ENCODE measurements at regions not wholly inside any gene's neighbourhood (a gene's known extent, or its start where the extent isn't known, plus 50 kb on each side); places are given as distances from the start of the nearest gene placed in this dataset.

DNA sequence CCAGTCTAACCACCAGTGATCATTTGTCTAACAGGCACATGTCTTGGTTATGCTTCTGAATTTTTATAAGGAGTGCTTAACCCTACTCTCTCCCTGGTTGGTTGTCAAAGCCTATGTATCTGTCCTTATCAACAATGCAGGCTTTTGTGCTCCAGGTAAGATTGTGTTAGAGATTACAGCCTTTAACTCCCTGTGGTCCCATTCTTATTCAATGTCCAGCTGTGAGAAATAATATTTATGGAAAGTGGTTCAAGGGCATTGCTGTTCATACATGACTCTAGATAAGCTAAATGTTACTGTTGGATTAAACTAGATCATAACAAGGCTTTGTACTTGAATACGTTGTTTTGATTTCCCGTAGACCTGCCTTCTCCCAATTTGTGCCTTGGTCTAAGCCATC is 146.1 kb upstream of the TSC22D2 start:
- TF ChIP-seq, protein P1, sequence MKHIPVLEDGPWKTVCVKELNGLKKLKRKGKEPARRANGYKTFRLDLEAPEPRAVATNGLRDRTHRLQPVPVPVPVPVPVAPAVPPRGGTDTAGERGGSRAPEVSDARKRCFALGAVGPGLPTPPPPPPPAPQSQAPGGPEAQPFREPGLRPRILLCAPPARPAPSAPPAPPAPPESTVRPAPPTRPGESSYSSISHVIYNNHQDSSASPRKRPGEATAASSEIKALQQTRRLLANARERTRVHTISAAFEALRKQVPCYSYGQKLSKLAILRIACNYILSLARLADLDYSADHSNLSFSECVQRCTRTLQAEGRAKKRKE (CRISPR knock-in tag; IDR thresholded peaks at IDR 0.05; ENCODE audit: low read depth), result no peak
- TF ChIP-seq SMC3 (IDR thresholded peaks at IDR 0.05) (no peak), EP300 (IDR thresholded peaks at IDR 0.05) (no peak), CTCF (IDR thresholded peaks at IDR 0.05) (no peak), NFE2L2 (conservative IDR thresholded peaks at IDR 0.05; ENCODE audit: low read length) (no peak), CBX8 (IDR thresholded peaks at IDR 0.05) (no peak), POLR2A (IDR thresholded peaks at IDR 0.05; ENCODE audit: low read length) (no peak), RNF2 (IDR thresholded peaks at IDR 0.05; ENCODE audit: borderline replicate concordance, low read depth) (no peak)

Measured in A549 (cell line).